NB4 (cell line): ENCODE measurements at regions not wholly inside any gene's neighbourhood (a gene's known extent, or its start where the extent isn't known, plus 50 kb on each side); places are given as distances from the start of the nearest gene placed in this dataset.

Experiments
- POLR2A ChIP-seq: IDR thresholded peaks from 2 replicates; pipeline ENCODE4 v1.6.1; 2011; ENCODE audit warnings: mild to moderate bottlenecking; ENCODE audit not compliant: insufficient read length; ENCODE audit errors: extremely low read depth
- TF ChIP-seq, protein P1 (sequence below): IDR thresholded peaks from one replicate; pipeline ENCODE4 v1.5.1; 2012; ENCODE audit warnings: low read depth, low read length

DNA sequence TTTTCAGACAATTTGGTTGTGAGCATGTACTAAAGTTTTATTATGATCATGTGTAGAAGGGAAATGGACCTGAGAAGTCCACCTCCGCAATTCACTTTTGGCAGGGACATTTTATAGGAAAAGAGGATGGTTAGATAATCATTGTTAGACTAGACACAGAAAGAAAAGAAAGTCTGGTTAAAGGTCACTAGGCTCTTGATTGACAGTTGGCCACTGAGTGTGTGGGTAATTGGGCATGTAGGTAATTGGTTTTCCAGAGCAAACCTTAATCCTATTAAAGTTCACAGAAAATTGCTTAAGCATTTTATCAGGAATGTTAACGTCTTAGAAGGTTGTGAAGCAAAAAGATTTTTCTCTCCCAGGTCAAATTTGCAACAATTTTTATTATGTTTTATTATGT is 158.5 kb upstream of the CLINT1 start:
- TF ChIP-seq, protein P1, sequence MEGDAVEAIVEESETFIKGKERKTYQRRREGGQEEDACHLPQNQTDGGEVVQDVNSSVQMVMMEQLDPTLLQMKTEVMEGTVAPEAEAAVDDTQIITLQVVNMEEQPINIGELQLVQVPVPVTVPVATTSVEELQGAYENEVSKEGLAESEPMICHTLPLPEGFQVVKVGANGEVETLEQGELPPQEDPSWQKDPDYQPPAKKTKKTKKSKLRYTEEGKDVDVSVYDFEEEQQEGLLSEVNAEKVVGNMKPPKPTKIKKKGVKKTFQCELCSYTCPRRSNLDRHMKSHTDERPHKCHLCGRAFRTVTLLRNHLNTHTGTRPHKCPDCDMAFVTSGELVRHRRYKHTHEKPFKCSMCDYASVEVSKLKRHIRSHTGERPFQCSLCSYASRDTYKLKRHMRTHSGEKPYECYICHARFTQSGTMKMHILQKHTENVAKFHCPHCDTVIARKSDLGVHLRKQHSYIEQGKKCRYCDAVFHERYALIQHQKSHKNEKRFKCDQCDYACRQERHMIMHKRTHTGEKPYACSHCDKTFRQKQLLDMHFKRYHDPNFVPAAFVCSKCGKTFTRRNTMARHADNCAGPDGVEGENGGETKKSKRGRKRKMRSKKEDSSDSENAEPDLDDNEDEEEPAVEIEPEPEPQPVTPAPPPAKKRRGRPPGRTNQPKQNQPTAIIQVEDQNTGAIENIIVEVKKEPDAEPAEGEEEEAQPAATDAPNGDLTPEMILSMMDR = no peak
- no peak for TF ChIP-seq POLR2A
